ENCODE measurements at regions not wholly inside any gene's neighbourhood (a gene's known extent, or its start where the extent isn't known, plus 50 kb on each side); places are given as distances from the start of the nearest gene placed in this dataset.

DNA sequence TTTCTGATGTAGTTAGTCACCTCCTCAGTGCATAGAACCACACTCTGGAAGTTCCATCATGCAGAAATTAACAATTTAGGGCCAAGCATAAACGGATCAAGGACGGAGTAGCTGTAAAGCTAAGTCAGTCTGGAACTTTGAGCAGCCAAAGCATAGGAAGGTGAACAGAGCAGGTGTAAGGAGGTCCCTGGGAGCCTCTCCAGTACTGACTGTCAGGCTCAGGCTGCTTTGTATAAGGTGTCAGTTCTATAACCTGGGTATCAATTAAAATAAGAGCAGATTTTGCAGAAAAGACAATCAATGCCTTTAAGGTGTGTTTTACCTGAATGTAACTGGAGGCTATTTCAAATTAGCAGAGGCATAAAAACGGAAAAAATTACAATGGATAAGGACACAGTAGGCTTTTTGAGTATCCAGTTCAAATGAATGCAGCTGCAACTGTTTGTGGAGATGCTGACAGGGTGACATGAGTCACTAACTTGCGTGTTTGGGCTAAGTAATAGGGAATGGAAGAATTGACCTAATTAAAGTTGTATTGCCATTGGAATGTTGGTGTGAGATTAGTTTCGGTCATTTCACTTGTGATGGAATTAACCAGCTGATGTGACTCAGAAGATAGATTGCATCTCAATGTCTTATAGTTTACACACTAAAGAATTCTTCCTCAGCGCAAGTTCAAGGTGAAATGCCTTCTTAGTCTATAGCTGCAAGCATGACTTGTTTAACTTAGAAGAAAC lies 417.9 kb upstream of the CNTNAP2 start:
- TF ChIP-seq, protein P1, sequence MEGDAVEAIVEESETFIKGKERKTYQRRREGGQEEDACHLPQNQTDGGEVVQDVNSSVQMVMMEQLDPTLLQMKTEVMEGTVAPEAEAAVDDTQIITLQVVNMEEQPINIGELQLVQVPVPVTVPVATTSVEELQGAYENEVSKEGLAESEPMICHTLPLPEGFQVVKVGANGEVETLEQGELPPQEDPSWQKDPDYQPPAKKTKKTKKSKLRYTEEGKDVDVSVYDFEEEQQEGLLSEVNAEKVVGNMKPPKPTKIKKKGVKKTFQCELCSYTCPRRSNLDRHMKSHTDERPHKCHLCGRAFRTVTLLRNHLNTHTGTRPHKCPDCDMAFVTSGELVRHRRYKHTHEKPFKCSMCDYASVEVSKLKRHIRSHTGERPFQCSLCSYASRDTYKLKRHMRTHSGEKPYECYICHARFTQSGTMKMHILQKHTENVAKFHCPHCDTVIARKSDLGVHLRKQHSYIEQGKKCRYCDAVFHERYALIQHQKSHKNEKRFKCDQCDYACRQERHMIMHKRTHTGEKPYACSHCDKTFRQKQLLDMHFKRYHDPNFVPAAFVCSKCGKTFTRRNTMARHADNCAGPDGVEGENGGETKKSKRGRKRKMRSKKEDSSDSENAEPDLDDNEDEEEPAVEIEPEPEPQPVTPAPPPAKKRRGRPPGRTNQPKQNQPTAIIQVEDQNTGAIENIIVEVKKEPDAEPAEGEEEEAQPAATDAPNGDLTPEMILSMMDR (conservative IDR thresholded peaks at IDR 0.05; ENCODE audit: low read length), result no peak
- no peak for TF ChIP-seq EZH2phosphoT487 (IDR thresholded peaks at IDR 0.05; ENCODE audit: borderline replicate concordance, low read depth, low read length)

Data from OCI-LY7 (cell line).